Astrocyte of the spinal cord (primary cell): ENCODE measurements at regions not wholly inside any gene's neighbourhood (a gene's known extent, or its start where the extent isn't known, plus 50 kb on each side); places are given as distances from the start of the nearest gene placed in this dataset.

ENCODE experiments used
- DNase-seq: peaks from one replicate; pipeline ENCODE4 v3.0.0; 2011; ENCODE audit warnings: low read depth, low spot score
- H3K4me3 ChIP-seq: 2 replicates; pipeline ENCODE4 v1.5.1; 2011; ENCODE audit warnings: low read depth, mild to moderate bottlenecking, low read length, moderate library complexity
- in situ Hi-C: cut with HindIII; loops from 2 replicates; pipeline ENCODE4 v1.10.0; 2017; ENCODE audit warnings: low sequenced_read_pairs
- TF ChIP-seq, protein P1 (sequence below): IDR thresholded peaks from 2 replicates; pipeline ENCODE4 v1.5.1; 2012; ENCODE audit warnings: low read depth, mild to moderate bottlenecking, low read length, inconsistent platforms

DNA sequence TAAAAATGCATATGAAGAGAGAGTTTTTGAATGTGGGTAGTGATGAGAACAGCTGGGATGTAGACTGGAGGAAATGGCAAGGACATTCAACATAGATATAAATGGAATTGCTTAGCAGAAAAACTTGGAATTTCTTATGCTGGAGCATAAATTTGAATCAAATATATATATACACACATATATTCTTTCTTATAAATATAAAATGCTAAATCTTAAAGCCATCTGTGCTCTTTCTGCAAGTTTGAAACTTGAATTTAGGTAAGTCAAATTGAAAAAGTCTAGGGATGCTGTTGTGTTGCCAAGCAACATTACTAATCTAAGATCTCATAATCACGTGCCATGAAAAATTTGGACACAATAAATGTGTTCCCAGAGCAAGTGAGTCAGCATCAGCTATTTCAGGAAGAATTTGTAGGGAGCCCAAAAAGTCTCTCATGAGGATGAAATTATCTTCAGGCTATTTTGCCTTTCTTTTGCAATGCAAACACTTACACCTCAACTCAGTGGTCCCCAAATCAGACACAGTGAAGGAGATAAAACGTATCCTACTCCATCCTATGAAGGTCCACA, 58.4 kb upstream of the ALDH1A1 start:
- in situ Hi-C loops: no loop called here
- TF ChIP-seq, protein P1, sequence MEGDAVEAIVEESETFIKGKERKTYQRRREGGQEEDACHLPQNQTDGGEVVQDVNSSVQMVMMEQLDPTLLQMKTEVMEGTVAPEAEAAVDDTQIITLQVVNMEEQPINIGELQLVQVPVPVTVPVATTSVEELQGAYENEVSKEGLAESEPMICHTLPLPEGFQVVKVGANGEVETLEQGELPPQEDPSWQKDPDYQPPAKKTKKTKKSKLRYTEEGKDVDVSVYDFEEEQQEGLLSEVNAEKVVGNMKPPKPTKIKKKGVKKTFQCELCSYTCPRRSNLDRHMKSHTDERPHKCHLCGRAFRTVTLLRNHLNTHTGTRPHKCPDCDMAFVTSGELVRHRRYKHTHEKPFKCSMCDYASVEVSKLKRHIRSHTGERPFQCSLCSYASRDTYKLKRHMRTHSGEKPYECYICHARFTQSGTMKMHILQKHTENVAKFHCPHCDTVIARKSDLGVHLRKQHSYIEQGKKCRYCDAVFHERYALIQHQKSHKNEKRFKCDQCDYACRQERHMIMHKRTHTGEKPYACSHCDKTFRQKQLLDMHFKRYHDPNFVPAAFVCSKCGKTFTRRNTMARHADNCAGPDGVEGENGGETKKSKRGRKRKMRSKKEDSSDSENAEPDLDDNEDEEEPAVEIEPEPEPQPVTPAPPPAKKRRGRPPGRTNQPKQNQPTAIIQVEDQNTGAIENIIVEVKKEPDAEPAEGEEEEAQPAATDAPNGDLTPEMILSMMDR: no peak
- no peak overlapping the region for H3K4me3 ChIP-seq
- DNase-seq: peak; percentile 1

DNA sequence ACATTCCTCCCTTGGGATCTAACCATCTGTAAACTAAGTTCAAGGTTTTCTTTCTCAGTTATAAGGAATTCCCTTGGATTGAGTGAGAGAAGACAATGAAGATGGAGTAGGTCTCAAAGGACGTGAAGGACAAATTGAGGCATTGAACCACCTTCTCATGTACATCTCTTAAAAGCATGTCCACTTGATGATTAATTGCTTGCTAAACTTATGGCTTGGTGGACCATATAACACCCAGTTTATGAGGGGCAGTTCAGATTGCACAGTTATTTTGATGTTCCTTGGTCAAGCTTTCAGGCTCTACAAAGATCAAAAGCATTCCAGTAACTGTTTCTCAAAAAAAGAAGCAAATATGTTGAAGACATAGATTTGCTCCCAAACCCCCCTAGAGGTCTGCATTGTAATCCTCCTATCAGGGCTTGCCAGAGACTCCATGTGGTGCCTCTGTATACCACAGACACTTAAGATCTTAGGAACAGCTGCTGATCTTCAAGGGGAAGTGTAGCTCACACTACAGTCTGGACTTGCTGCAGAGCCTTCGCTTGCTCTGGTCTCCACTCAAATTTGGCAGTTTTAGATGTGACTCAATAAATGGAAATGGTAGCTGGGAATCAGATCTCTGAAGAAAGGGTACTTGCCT, 56.9 kb upstream of the ALDH1A1 start:
- no peak overlapping the region for H3K4me3 ChIP-seq
- in situ Hi-C loops: no loop called here
- TF ChIP-seq, protein P1: no peak
- no peak for DNase-seq

DNA sequence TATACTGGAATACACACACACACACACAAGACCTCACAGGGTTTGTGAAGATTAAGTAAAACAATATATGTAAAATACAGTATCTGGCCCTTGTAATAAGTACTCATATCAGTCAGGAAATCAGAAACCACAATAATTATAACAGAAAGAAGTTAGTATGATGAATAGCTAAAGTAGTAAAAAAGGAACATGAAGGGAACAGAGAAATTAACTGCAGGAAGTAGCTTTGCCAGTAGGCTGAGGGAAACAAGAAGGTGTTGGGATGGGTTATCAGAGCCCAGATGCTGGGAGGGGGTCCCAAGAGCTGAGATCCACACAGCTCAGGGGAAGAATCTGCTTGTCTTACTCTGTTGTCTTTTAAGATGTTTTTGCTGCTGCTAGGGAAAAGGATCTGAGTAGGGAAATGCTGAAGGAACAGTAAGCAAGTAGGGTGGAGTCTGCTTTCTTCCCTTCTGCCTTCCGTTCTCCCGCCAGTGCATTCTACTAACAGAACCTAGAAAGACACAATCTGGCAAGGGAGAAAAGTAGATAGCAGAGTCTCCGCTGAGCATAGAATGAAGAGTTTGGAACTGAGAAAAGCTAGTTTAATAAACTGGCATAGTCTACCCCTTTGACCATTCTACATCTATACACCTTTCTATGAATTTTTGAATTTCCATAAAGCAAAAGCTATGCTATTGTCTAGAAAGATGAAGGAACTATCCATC, 55.3 kb upstream of the ALDH1A1 start:
- DNase-seq: no peak
- in situ Hi-C loops: no loop called here
- TF ChIP-seq, protein P1: no peak
- H3K4me3 ChIP-seq: no peak overlapping the region

DNA sequence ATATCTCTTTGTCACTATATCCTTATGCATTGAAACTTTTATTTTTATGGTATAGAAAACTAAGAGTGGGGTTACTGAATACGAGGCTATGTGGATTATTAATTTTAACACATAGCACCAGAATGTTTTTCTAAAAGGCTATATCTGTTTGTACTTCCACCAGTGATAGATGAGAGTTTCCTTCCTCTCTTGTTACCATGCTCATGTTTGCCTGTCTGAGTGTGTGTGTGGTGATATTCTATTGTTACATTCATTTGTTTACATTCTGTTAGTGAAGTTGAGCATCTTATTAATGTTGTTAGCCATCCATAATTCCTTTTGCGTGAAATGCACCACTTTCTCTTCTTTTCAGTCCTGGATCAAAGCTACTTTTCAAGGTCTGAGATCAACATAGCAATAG, 54.1 kb upstream of the ALDH1A1 start:
- no peak overlapping the region for H3K4me3 ChIP-seq
- TF ChIP-seq, protein P1: no peak
- in situ Hi-C loops: no loop called here
- no peak for DNase-seq
